Natural killer cell treated with Interleukin-12 subunit alpha and Interleukin-12 subunit beta and Interleukin-15 and Interleukin-18, amount 100 ng/mL, for 72 hours (primary cell): ENCODE measurements at regions not wholly inside any gene's neighbourhood (a gene's known extent, or its start where the extent isn't known, plus 50 kb on each side); places are given as distances from the start of the nearest gene placed in this dataset.
"Not testable (repeated sequence)": the region's sequence is repeated elsewhere in the genome, so short reads cannot be mapped to it uniquely, and the experiment has no call there.

Experiments used
- ATAC-seq, 2 donors: fragments of 150-1000 bp; cut with Tn5 transposase in 1 of 2; sonication (Bioruptor Pico), chemical (Tn5 transposase) in 1 of 2; 2 replicates each; pipeline ENCODE4 v1.10.0; 2021
- DNase-seq: peaks from one replicate; pipeline ENCODE4 v3.0.0; 2022; ENCODE audit warnings: low spot score
- H3K27ac Mint-ChIP-seq, 2 donors: 1 replicate in 1 of 2; 2 replicates in 1 of 2; pipeline ENCODE4 v1.8.0; 2022; ENCODE audit warnings: mixed read lengths in 2 of 2, mild to moderate bottlenecking in 1 of 2, moderate library complexity in 1 of 2
- H3K27me3 Mint-ChIP-seq, 2 donors: 1 replicate in 1 of 2; 2 replicates in 1 of 2; pipeline ENCODE4 v1.8.0; 2022; ENCODE audit warnings: mixed read lengths in 2 of 2
- H3K36me3 Mint-ChIP-seq: one replicate; pipeline ENCODE4 v1.8.0; 2022; ENCODE audit warnings: mixed read lengths
- H3K4me1 Mint-ChIP-seq, 2 donors: 1 replicate in 1 of 2; 2 replicates in 1 of 2; pipeline ENCODE4 v1.8.0; 2022; ENCODE audit warnings: low read depth in 2 of 2, mixed read lengths in 2 of 2, mild to moderate bottlenecking in 1 of 2
- H3K4me3 Mint-ChIP-seq: one replicate; pipeline ENCODE4 v1.8.0; 2022; ENCODE audit warnings: mixed read lengths
- H3K9me3 Mint-ChIP-seq: 2 replicates; pipeline ENCODE4 v1.8.0; 2022; ENCODE audit warnings: mixed read lengths

DNA sequence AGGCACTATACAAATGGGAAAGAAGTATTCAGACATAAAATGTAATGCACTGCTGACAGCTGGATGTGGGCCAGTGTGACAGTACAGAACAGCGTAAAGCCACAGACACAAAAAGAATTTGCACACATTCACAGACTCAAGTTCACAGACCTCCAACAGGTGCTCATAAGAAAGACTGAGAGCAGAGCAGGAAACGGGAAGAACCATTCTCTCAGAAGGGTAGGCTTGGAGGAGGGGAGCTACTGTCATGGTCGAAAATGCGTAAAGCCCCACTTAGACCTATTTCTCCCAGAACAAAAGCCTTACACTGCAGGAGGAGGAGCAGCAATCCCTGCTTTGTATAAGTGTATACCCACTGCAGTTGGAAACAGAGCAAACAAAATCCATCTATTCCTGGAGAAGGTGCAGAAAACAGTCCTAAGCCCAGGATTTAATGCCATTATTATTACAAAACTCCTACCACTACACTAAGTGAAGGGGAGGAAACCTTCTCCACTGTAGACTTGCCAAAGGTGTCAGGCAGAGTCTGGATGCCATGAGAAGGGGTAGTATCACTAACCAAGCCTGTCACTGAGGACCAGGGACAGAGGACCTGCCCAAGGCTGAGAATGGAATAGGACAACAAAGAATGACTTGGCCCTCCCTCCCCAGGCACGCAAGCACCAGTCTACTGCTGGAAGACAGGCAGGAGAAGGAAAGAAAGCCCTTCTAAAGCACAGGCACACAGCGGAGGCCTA is 103.0 kb upstream of the FAM25C start:
- H3K9me3 Mint-ChIP-seq, H3K27ac Mint-ChIP-seq, H3K36me3 Mint-ChIP-seq, DNase-seq, H3K27me3 Mint-ChIP-seq, H3K4me1 Mint-ChIP-seq, H3K4me3 Mint-ChIP-seq: not testable (repeated sequence)
- peak in 1 of 2 donors; percentile 31 for ATAC-seq

DNA sequence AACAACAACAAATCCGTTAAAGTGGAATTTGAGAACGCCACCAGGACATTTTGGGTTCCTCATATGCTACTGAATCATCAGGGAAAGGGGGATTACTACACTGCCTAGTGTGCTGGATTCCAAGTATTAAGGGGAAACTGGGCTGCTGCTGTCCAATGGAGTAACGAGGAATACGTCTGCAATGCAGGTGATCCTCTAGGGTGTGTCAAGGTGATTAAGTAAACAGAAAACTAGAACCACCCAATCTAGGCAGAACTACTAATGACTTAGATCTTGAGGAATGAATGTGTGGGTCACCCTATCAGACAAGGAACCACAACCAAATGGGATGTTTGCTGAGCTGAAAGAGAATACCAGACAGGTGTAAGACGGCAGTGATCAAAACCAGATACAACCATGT is 99.3 kb upstream of the FAM25C start:
- not testable (repeated sequence) for H3K27ac Mint-ChIP-seq, H3K4me1 Mint-ChIP-seq, H3K9me3 Mint-ChIP-seq, ATAC-seq, H3K4me3 Mint-ChIP-seq, H3K27me3 Mint-ChIP-seq, H3K36me3 Mint-ChIP-seq, DNase-seq

DNA sequence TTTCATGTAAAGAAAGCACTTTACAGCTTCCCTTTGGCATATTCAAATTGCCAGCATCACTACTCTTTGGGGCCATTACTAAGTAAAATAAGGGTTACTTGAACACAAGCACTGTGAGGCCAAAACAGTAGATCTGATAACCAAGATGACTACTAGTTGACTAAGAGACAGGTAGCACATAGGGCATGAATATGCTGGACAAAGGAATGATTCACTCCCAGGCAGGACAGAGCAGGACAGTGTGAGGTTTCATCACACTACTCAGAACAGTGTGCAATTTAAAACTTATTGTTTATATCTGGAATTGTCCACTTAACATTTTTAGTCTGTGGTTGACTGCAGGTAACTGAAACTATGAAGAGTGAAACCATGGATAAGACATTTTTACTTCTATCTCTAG is 91.1 kb upstream of the FAM25C start:
- ATAC-seq, DNase-seq, H3K36me3 Mint-ChIP-seq, H3K4me3 Mint-ChIP-seq, H3K27me3 Mint-ChIP-seq, H3K4me1 Mint-ChIP-seq, H3K9me3 Mint-ChIP-seq, H3K27ac Mint-ChIP-seq: not testable (repeated sequence)

DNA sequence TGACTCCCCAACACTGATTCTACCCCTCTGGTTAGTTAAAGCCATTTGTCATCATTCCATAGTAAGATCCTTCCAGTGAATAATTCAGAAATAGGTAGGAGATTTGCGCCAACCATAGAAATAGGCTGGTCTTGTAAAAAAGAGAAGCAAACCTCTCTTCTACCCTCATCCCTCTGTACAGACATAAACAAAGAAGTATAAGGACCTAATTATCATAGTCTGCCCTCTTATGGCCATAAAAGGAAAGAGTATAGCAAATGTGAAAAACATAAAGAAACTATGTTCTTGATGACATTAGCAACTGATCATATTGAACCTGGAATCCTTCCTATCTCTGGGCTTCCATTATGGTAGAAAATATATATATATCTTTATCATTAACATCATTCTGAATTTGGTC is 88.5 kb upstream of the FAM25C start:
- not testable (repeated sequence) for DNase-seq, H3K9me3 Mint-ChIP-seq, H3K27me3 Mint-ChIP-seq, H3K4me3 Mint-ChIP-seq, H3K36me3 Mint-ChIP-seq, H3K27ac Mint-ChIP-seq, H3K4me1 Mint-ChIP-seq, ATAC-seq

DNA sequence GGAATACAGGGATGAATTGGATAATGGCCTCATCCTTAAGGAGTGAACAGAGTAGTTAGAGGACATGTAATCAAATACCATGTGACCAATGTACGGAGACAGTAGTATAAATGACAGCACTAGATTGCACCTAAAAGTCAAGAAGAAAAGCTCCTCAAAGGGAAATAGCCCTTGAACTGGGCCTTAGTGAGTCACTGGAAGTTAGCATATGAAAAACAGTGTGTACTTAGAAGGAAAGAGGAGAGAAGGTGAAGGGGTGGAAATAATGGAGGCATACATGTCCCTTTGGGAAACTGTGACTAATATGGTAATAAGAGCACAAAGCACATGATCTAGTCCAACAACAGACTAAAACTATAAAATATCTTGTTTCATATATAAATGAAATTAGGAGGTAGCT is 84.9 kb upstream of the FAM25C start:
- not testable (repeated sequence) for H3K27me3 Mint-ChIP-seq, H3K36me3 Mint-ChIP-seq, H3K4me3 Mint-ChIP-seq, DNase-seq, ATAC-seq, H3K4me1 Mint-ChIP-seq, H3K9me3 Mint-ChIP-seq, H3K27ac Mint-ChIP-seq

DNA sequence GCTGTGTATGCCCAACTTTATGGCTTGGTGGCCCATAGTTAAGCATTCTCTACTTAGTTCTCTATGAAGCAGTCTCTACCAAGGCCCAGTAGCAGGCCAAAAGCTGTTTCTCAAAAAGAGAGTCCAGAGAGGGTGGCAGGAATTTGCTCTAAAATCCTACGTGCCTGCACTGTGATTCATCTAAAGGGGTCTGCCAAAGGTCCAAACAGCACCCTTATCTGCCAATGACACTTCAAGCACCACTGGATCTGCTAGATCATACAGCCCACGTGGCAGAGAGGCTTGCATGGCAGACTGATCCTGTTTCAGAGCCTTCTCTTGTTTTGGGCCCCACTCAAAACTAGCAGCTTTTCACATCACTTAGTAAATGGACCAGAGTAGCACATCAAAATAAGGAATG is 71.6 kb upstream of the FAM25C start:
- not testable (repeated sequence) for H3K36me3 Mint-ChIP-seq

DNA sequence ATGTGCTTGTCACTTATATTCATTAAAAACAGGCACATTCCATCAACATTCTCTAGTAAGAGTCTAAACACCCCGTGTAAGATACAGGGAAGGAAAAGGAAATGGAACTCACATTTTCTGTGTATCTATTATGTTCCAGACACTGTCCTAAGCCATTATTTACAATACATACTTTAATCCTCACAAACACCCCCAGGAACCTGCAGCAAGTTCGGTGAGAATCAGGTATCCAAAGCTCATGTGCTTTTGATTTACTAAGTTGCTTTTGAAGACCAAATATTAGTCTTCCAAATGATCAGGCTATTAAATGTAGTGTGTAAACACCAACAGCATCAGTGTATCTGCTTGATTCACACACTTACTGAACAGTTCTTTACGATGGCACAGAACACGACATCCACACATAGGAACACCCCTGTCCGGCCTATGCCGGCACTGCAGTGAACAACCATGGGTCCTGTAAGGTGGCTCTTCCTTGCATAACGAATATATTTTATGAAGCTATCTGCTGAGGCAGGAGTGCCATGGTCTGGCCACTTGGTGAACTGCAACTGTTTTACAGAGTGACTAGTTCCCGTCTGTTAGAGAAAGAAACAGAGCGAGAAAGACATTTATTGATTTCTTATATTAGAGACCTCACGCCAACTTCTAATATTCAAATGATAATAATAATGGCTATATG is 64.5 kb upstream of the FAM25C start:
- DNase-seq, H3K4me1 Mint-ChIP-seq, H3K9me3 Mint-ChIP-seq, H3K36me3 Mint-ChIP-seq, H3K4me3 Mint-ChIP-seq, H3K27ac Mint-ChIP-seq, H3K27me3 Mint-ChIP-seq: not testable (repeated sequence)
- peak; percentile 50 to 66 for ATAC-seq

More for the DNA sequence above, 71.6 kb upstream of the FAM25C start:
- not testable (repeated sequence) for ATAC-seq, DNase-seq, H3K27me3 Mint-ChIP-seq, H3K4me1 Mint-ChIP-seq, H3K27ac Mint-ChIP-seq, H3K4me3 Mint-ChIP-seq, H3K9me3 Mint-ChIP-seq

DNA sequence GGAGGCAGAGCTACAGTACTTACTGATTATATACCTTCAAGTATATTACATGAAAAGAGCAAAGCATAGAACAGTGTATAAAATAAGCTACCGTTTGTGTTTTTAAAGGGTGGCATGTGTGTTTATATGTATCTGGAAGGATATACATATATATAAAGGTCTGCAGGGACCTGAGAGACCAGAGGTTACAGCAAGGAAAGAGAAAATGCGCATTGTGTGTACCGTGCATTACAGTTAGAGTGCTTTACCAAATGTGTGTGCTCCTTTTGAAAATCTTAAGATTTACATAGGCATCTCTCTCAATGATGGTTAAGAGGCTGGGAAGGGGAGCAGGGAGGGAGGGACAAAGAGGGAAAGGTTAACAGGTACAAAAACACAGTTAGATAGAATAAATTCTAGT is 55.8 kb upstream of the FAM25C start:
- not testable (repeated sequence) for H3K36me3 Mint-ChIP-seq, ATAC-seq, H3K27me3 Mint-ChIP-seq, H3K9me3 Mint-ChIP-seq, H3K4me3 Mint-ChIP-seq, DNase-seq, H3K4me1 Mint-ChIP-seq, H3K27ac Mint-ChIP-seq
